PC-9 (cell line): ENCODE measurements at regions not wholly inside any gene's neighbourhood (a gene's known extent, or its start where the extent isn't known, plus 50 kb on each side); places are given as distances from the start of the nearest gene placed in this dataset.

Experiments
- BruUV-seq: library from RNA; stranded (reverse); fragments of 400-500 nt; replicated peaks from 2 replicates; lab custom pipeline; 2021; lab: Mats Ljungman, UMichigan
- CTCF ChIA-PET: fragments of 300-600 bp; sonication (Branson Sonifier 250); formaldehyde crosslinking; loops from one replicate; lab custom pipeline; 2022; ENCODE audit warnings: antibody characterized with exemption; lab: Charles Lee
- POLR2A ChIA-PET: fragments of 300-600 bp; sonication (Branson Sonifier 250); formaldehyde crosslinking; loops from one replicate; lab custom pipeline; 2022; ENCODE audit warnings: antibody characterized with exemption; ENCODE audit not compliant: unreplicated experiment; lab: Charles Lee
- DNase-seq, 2 experiments: peaks; one replicate each; pipeline versions ENCODE4 v3.0.0 to v3.0.0-alpha.2; 2015 to 2022; ENCODE audit warnings: mixed read lengths in 1 of 2
- H2AFZ ChIP-seq: fragments of 200-600 bp; sonication (generic); 2 replicates; pipeline ENCODE4 v1.8.1; 2017; ENCODE audit warnings: antibody characterized with exemption
- H3F3A ChIP-seq: fragments of 200-600 bp; sonication (generic); 2 replicates; pipeline ENCODE4 v1.8.1; 2017; ENCODE audit warnings: antibody characterized with exemption, mild to moderate bottlenecking, low read depth; ENCODE audit not compliant: insufficient read depth
- H3K27ac ChIP-seq: fragments of 200-600 bp; sonication (generic); 2 replicates; pipeline ENCODE4 v1.6.1; 2016; ENCODE audit warnings: mixed run types
- H3K27me3 ChIP-seq: fragments of 200-600 bp; sonication (generic); 2 replicates; pipeline ENCODE4 v1.6.1; 2016; ENCODE audit warnings: low read depth, mixed run types; ENCODE audit not compliant: insufficient read depth
- H3K36me3 ChIP-seq: fragments of 200-600 bp; sonication (generic); 2 replicates; pipeline ENCODE4 v1.6.1; 2016; ENCODE audit warnings: low read depth, mixed run types
- H3K4me1 ChIP-seq: fragments of 200-600 bp; sonication (generic); replicated peaks from 2 replicates; pipeline ENCODE4 v1.6.1; 2016; ENCODE audit warnings: mixed run types; ENCODE audit not compliant: insufficient read depth
- H3K4me2 ChIP-seq: fragments of 200-600 bp; sonication (generic); 2 replicates; pipeline ENCODE4 v1.6.1; 2017; ENCODE audit warnings: mixed run types
- H3K4me3 ChIP-seq: fragments of 200-600 bp; sonication (generic); 2 replicates; pipeline ENCODE4 v1.6.1; 2016; ENCODE audit warnings: mixed run types
- H3K79me2 ChIP-seq: fragments of 200-600 bp; sonication (generic); 2 replicates; pipeline ENCODE4 v1.6.1; 2017; ENCODE audit warnings: low read depth, mixed run types
- H3K9me2 ChIP-seq: fragments of 200-600 bp; sonication (generic); 2 replicates; pipeline ENCODE4 v1.8.1; 2017; ENCODE audit warnings: mild to moderate bottlenecking; ENCODE audit not compliant: insufficient read depth
- H3K9me3 ChIP-seq: fragments of 200-600 bp; sonication (generic); 2 replicates; pipeline ENCODE4 v1.8.1; 2016; ENCODE audit warnings: low read depth; ENCODE audit not compliant: insufficient read depth
- H4K20me1 ChIP-seq: fragments of 200-600 bp; sonication (generic); 2 replicates; pipeline ENCODE4 v1.8.1; 2017; ENCODE audit not compliant: insufficient read depth
- CTCF ChIP-seq: fragments of 200-600 bp; sonication (generic); conservative IDR thresholded peaks from 2 replicates; pipeline ENCODE4 v1.6.1; 2017; ENCODE audit warnings: mixed run types, antibody characterized with exemption, mild to moderate bottlenecking, moderate library complexity
- EZH2 ChIP-seq: fragments of 200-600 bp; sonication (generic); IDR thresholded peaks from 2 replicates; pipeline ENCODE4 v1.8.0; 2017; ENCODE audit warnings: antibody characterized with exemption, low read depth
- intact Hi-C: fragments of 100-400 bp; cut with micrococcal nuclease; formaldehyde crosslinking; loops from one replicate; pipeline ENCODE4 v1.10.0; 2022; ENCODE audit not compliant: unreplicated experiment

- H4K20me1 ChIP-seq: no peaks in the 10 kb centered on the region
- no peaks in the 10 kb centered on the region for H3F3A ChIP-seq
- H3K9me3 ChIP-seq: no peaks in the 10 kb centered on the region
- CTCF ChIA-PET: no interaction called here
- no peaks in the 10 kb centered on the region for H3K27me3 ChIP-seq
- no peaks in the 10 kb centered on the region for H3K9me2 ChIP-seq
- no TSS peak for BruUV-seq
- TF ChIP-seq EZH2 (no peak), CTCF (no peak)
- H3K4me1 ChIP-seq: no peaks in the 10 kb centered on the region
- no peak overlapping the region for H3K4me2 ChIP-seq
- H2AFZ ChIP-seq: no peak overlapping the region
- H3K4me3 ChIP-seq: no peak overlapping the region
- intact Hi-C loops: no loop called here
- H3K27ac ChIP-seq: no peak overlapping the region
- POLR2A ChIA-PET: no interaction called here
- no peak for DNase-seq
- no peaks in the 10 kb centered on the region for H3K79me2 ChIP-seq
- no peaks in the 10 kb centered on the region for H3K36me3 ChIP-seq
Observed at GRCh38 chr14:44770201-44770600, 191.5 kb downstream of the KLHL28 start.

GRCh38 chr14:44768935-44769334, 192.8 kb downstream of the KLHL28 start:
- no peaks in the 10 kb centered on the region for H3K4me1 ChIP-seq
- CTCF ChIA-PET: no interaction called here
- H3K4me2 ChIP-seq: no peak overlapping the region
- BruUV-seq: no TSS peak
- H3K9me3 ChIP-seq: no peaks in the 10 kb centered on the region
- no peaks in the 10 kb centered on the region for H4K20me1 ChIP-seq
- H3F3A ChIP-seq: no peaks in the 10 kb centered on the region
- no peaks in the 10 kb centered on the region for H3K9me2 ChIP-seq
- POLR2A ChIA-PET: no interaction called here
- intact Hi-C loops: no loop called here
- no peak overlapping the region for H2AFZ ChIP-seq
- H3K36me3 ChIP-seq: no peaks in the 10 kb centered on the region
- H3K27me3 ChIP-seq: no peaks in the 10 kb centered on the region
- no peak for TF ChIP-seq EZH2
- no peak for TF ChIP-seq CTCF
- no peak overlapping the region for H3K4me3 ChIP-seq
- no peaks in the 10 kb centered on the region for H3K79me2 ChIP-seq
- DNase-seq: no peak
- no peak overlapping the region for H3K27ac ChIP-seq

GRCh38 chr14:44767646-44768173, 194.0 kb downstream of the KLHL28 start:
- no peak overlapping the region for H3K4me3 ChIP-seq
- no peaks in the 10 kb centered on the region for H3K4me1 ChIP-seq
- no peak overlapping the region for H2AFZ ChIP-seq
- no peak overlapping the region for H3K4me2 ChIP-seq
- no TSS peak for BruUV-seq
- DNase-seq: no peak
- no peak overlapping the region for H3K27ac ChIP-seq
- no peaks in the 10 kb centered on the region for H3K9me3 ChIP-seq
- no peaks in the 10 kb centered on the region for H3K79me2 ChIP-seq
- TF ChIP-seq CTCF: no peak
- TF ChIP-seq EZH2: no peak
- ChIA-PET POLR2A (no interaction called here), CTCF (no interaction called here)
- H4K20me1 ChIP-seq: no peaks in the 10 kb centered on the region
- no peaks in the 10 kb centered on the region for H3K27me3 ChIP-seq
- intact Hi-C loops: no loop called here
- H3K36me3 ChIP-seq: no peaks in the 10 kb centered on the region
- H3K9me2 ChIP-seq: no peaks in the 10 kb centered on the region
- H3F3A ChIP-seq: no peaks in the 10 kb centered on the region
